Caco-2 (cell line): ENCODE measurements at regions not wholly inside any gene's neighbourhood (a gene's known extent, or its start where the extent isn't known, plus 50 kb on each side); places are given as distances from the start of the nearest gene placed in this dataset.
"Not testable (repeated sequence)": the region's sequence is repeated elsewhere in the genome, so short reads cannot be mapped to it uniquely, and the experiment has no call there.

Experiments used
- BruUV-seq: library from RNA; stranded (reverse); fragments of 400-500 nt; replicated peaks from 2 replicates; lab custom pipeline; 2021; lab: Mats Ljungman, UMichigan
- CTCF ChIA-PET: fragments of 300-600 bp; sonication (Branson Sonifier 250); formaldehyde crosslinking; loops from one replicate; lab custom pipeline; 2022; ENCODE audit warnings: antibody characterized with exemption; lab: Charles Lee
- POLR2A ChIA-PET: fragments of 300-600 bp; sonication (Branson Sonifier 250); formaldehyde crosslinking; loops from one replicate; lab custom pipeline; 2022; ENCODE audit warnings: antibody characterized with exemption; lab: Charles Lee
- DNase-seq, 2 experiments: peaks; one replicate each; pipeline versions ENCODE4 v3.0.0 to v3.0.0-alpha.2; 2020 to 2022
- H3K27me3 ChIP-seq: replicated peaks from 2 replicates; pipeline ENCODE4 v1.6.0; 2011; ENCODE audit warnings: low read length; ENCODE audit not compliant: control insufficient read depth, insufficient read depth
- H3K36me3 ChIP-seq: 2 replicates; pipeline ENCODE4 v1.5.1; 2011; ENCODE audit warnings: low read length; ENCODE audit not compliant: control insufficient read depth, insufficient read depth
- H3K4me1 ChIP-seq: fragments of 250-450 bp; sonication (Bioruptor Pico); 2 replicates; pipeline ENCODE4 v1.5.1; 2020; ENCODE audit warnings: mild to moderate bottlenecking
- H3K4me3 ChIP-seq: 2 replicates; pipeline ENCODE4 v1.5.1; 2011; ENCODE audit warnings: low read depth, mild to moderate bottlenecking, control low read depth, low read length
- H3K9me3 ChIP-seq: fragments of 250-450 bp; sonication (Bioruptor Pico); 2 replicates; pipeline ENCODE4 v1.5.1; 2020; ENCODE audit warnings: mild to moderate bottlenecking, moderate library complexity
- H3K27ac Mint-ChIP-seq: one replicate; pipeline ENCODE4 v1.8.0; 2022; ENCODE audit warnings: mixed read lengths; ENCODE audit not compliant: unreplicated experiment
- H3K27me3 Mint-ChIP-seq: one replicate; pipeline ENCODE4 v1.8.0; 2022; ENCODE audit warnings: mixed read lengths; ENCODE audit not compliant: insufficient read depth, unreplicated experiment
- H3K36me3 Mint-ChIP-seq: one replicate; pipeline ENCODE4 v1.8.0; 2022; ENCODE audit warnings: mild to moderate bottlenecking, mixed read lengths; ENCODE audit not compliant: insufficient read depth, unreplicated experiment
- H3K4me1 Mint-ChIP-seq: one replicate; pipeline ENCODE4 v1.8.0; 2022; ENCODE audit warnings: low read depth, mixed read lengths; ENCODE audit not compliant: unreplicated experiment
- H3K4me3 Mint-ChIP-seq: one replicate; pipeline ENCODE4 v1.8.0; 2022; ENCODE audit warnings: mild to moderate bottlenecking, moderate library complexity, mixed read lengths; ENCODE audit not compliant: unreplicated experiment
- H3K9me3 Mint-ChIP-seq: one replicate; pipeline ENCODE4 v1.8.0; 2022; ENCODE audit warnings: mixed read lengths; ENCODE audit not compliant: unreplicated experiment
- intact Hi-C: fragments of 100-400 bp; cut with micrococcal nuclease; formaldehyde crosslinking; loops from one replicate; pipeline ENCODE4 v1.10.0; 2022; ENCODE audit not compliant: unreplicated experiment

DNA sequence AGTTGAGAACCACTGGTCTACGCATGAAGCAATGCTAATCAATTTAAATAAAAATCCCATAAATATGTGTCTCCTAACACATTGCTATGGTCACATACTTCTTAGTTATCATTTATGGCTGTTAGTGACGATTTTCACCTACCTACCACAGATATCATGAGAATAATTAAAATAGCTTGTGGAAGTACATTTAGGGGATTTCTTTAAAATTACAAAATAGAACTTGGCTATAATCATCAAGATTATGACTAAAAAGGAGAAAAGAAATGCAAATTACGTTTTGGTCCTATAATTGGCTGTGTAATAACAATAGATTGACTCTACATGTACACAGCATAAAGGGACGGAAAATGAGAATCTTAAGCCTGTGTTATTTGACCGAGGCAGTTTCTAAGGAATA is 581.4 kb downstream of the PRIM2 start:
- BruUV-seq, CTCF ChIA-PET, H3K9me3 Mint-ChIP-seq, intact Hi-C loops, H3K27me3 Mint-ChIP-seq, H3K9me3 ChIP-seq, H3K4me3 ChIP-seq, DNase-seq, POLR2A ChIA-PET, H3K4me3 Mint-ChIP-seq, H3K27me3 ChIP-seq, H3K36me3 ChIP-seq, H3K36me3 Mint-ChIP-seq, H3K4me1 ChIP-seq, H3K4me1 Mint-ChIP-seq, H3K27ac Mint-ChIP-seq: not testable (repeated sequence)

DNA sequence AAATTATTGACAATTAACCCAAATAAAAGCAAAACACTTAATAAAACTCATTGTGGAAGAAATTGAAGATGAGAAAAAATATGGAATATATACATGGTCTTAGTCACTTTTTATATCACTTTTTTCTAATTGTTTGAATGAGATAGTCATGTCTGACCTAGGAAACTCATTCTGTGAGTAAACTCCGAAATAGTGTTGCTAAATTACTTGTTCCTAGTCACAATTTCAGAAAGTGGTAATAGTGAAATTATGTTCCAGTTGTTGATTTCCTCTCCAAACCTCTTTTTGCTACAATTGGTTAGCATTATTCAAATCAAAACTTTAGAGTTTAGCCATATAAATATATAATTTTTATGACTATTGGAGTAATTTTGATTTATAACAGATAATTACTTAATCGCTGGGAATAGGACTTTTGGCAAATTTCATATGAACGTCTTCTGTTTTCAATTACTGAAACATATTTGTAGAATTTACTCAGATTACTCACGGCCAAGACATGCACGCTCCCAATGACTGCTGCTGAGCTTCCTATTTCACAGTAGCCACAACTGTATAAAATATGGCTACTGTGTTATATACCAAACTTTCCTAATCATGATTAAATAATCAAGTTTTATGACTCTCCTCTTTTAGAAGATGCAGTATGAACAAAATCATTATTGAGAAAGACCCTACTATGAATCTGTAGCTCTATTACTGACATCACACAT is 583.4 kb downstream of the PRIM2 start:
- H3K27ac Mint-ChIP-seq, H3K4me3 Mint-ChIP-seq, CTCF ChIA-PET, H3K36me3 Mint-ChIP-seq, H3K9me3 ChIP-seq, H3K9me3 Mint-ChIP-seq, intact Hi-C loops, H3K27me3 ChIP-seq, H3K4me1 Mint-ChIP-seq, POLR2A ChIA-PET, H3K4me1 ChIP-seq, BruUV-seq, DNase-seq, H3K36me3 ChIP-seq, H3K27me3 Mint-ChIP-seq, H3K4me3 ChIP-seq: not testable (repeated sequence)

DNA sequence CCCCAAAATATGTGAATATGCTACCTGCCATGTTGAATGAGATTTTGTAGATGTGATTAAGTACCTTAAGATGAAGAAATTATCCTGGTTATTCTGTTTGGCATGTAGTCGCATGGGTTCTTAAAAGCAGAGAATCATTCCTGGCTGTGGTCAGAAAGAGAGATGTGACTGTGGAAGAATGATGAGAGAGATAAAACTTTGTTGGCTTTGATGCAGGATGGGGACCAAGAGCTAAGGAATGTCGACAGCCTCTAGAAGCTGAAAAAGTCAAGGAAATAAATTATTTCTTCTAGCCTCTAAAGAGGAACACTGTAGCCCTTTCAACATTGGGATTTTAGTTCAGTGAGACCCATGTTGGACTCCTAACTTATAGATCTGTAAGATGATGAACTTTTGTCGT is 584.0 kb downstream of the PRIM2 start:
- H3K4me1 Mint-ChIP-seq, H3K36me3 ChIP-seq, H3K9me3 ChIP-seq, H3K36me3 Mint-ChIP-seq, H3K27me3 ChIP-seq, CTCF ChIA-PET, POLR2A ChIA-PET, intact Hi-C loops, H3K27ac Mint-ChIP-seq, BruUV-seq, H3K4me3 ChIP-seq, H3K4me1 ChIP-seq, H3K27me3 Mint-ChIP-seq, H3K4me3 Mint-ChIP-seq, H3K9me3 Mint-ChIP-seq, DNase-seq: not testable (repeated sequence)

DNA sequence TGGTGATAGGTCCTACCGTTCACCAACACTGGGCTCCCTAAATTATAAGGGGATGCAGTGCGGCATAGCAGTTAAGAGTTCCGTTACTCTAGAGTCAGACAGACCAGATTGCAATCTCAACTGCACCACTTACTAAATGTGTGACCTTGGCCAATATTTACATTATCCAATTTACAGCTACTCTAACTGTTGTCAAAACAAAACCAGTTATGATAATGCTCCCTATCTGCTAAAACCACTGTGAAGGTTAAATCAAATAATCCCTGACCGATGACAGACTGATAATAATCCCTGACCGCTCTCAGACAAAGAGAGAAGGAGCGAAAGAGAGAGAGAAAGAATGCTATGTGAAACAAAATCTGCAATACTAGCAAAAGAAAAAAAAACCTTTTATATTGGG is 586.9 kb downstream of the PRIM2 start:
- H3K9me3 ChIP-seq, POLR2A ChIA-PET, H3K36me3 Mint-ChIP-seq, H3K4me1 Mint-ChIP-seq, intact Hi-C loops, H3K9me3 Mint-ChIP-seq, H3K27me3 ChIP-seq, H3K4me3 ChIP-seq, H3K27me3 Mint-ChIP-seq, H3K4me3 Mint-ChIP-seq, CTCF ChIA-PET, BruUV-seq, DNase-seq, H3K27ac Mint-ChIP-seq, H3K36me3 ChIP-seq, H3K4me1 ChIP-seq: not testable (repeated sequence)

DNA sequence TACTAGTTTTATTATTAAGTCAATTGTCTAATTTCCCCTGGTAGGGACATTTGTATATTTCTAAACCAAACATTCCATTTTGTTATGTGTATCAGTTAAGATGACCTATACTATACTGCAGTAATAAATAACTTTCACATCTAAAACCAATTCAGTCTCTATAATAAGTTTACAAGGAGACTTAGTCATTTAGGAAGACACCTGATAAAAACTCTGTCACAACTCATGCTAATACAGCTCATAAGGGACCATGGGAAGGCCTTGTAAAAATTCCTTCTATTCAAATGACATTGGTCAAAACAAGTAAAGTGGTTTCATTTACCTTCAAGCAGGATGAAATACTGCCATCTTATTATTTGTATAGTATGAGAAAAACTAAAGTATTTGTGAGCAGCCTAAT is 597.9 kb downstream of the PRIM2 start:
- H3K36me3 ChIP-seq, BruUV-seq, H3K4me3 Mint-ChIP-seq, intact Hi-C loops, CTCF ChIA-PET, H3K4me1 ChIP-seq, H3K36me3 Mint-ChIP-seq, H3K27ac Mint-ChIP-seq, H3K9me3 Mint-ChIP-seq, H3K4me1 Mint-ChIP-seq, H3K27me3 ChIP-seq, POLR2A ChIA-PET, H3K27me3 Mint-ChIP-seq, DNase-seq, H3K9me3 ChIP-seq, H3K4me3 ChIP-seq: not testable (repeated sequence)

DNA sequence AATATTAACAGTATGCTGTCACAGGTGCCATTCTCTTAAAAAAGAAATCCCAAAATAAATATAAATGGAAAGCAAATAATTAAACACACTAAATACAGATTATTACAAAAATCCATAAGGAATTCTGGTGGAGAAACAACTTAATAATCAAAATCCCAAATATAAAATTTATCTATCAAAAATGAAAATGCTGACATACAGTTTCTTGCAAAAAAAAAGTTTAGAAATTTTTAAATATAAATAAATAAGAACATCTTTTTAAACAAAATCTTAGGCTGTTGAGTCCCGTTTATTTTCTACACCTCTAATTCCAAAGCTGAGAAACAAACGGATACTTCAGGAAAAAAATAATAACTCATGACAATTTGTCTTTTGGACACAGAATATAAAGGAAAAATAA is 625.5 kb downstream of the PRIM2 start:
- H3K27ac Mint-ChIP-seq, BruUV-seq, H3K4me3 ChIP-seq, H3K9me3 ChIP-seq, POLR2A ChIA-PET, H3K27me3 Mint-ChIP-seq, H3K4me1 Mint-ChIP-seq, H3K4me1 ChIP-seq, H3K36me3 Mint-ChIP-seq, CTCF ChIA-PET, DNase-seq, H3K4me3 Mint-ChIP-seq, intact Hi-C loops, H3K27me3 ChIP-seq, H3K9me3 Mint-ChIP-seq, H3K36me3 ChIP-seq: not testable (repeated sequence)

DNA sequence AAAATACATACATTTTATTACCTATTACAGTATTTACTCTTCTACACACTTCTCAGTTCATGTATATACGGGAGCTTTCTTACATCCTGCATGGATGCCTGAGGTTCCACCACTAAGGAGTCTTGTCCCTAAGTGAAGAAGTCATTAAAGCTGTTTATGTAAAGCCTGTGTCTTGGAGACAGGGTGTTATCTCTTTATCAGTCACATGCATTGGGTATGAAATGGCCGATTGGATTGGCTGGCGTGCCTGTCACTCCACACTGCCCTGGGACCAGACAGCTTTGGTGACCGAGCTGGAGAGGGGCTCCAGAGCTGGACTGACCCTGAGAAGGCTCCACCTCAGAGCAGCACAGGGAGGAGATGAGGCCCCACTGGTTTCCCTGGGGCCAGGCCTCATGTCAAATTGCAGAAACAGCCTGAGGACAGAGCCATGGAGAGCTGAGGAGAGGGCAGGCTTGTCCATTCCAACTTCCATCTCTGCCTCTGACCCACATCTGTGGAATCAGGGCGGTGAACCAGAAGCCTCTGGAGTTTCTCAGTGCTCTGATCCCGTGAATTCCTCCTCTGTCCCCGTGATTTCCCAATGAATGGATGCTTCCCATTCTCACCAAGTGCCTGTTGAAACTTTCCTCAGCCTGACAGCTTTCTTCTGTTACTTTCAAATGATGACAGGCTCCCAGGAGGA is 628.8 kb downstream of the PRIM2 start:
- H3K36me3 ChIP-seq, intact Hi-C loops, H3K36me3 Mint-ChIP-seq, H3K4me3 Mint-ChIP-seq, H3K4me3 ChIP-seq, POLR2A ChIA-PET, BruUV-seq, CTCF ChIA-PET, DNase-seq, H3K27me3 ChIP-seq, H3K4me1 ChIP-seq, H3K27me3 Mint-ChIP-seq, H3K9me3 ChIP-seq, H3K4me1 Mint-ChIP-seq, H3K27ac Mint-ChIP-seq, H3K9me3 Mint-ChIP-seq: not testable (repeated sequence)
